SK-N-SH (cell line): ENCODE measurements at regions not wholly inside any gene's neighbourhood (a gene's known extent, or its start where the extent isn't known, plus 50 kb on each side); places are given as distances from the start of the nearest gene placed in this dataset.

ENCODE experiments used
- CTCF ChIP-seq: fragments of 200-600 bp; sonication (generic); IDR thresholded peaks from 2 replicates; pipeline ENCODE4 v1.6.1; 2017; ENCODE audit warnings: antibody characterized with exemption, mild to moderate bottlenecking, moderate library complexity
- EP300 ChIP-seq, 2 experiments: IDR thresholded peaks; 2 replicates each; pipeline versions ENCODE4 v1.4.0 to v1.6.1; 2012; ENCODE audit warnings: borderline replicate concordance in 1 of 2, low read depth in 1 of 2, low read length in 1 of 2
- MAX ChIP-seq: IDR thresholded peaks from 2 replicates; pipeline ENCODE4 v1.4.0; 2012; ENCODE audit warnings: low read depth
- POLR2AphosphoS5 ChIP-seq: IDR thresholded peaks from 2 replicates; pipeline ENCODE4 v1.6.1; 2012; ENCODE audit warnings: low read depth, low read length
- SIN3A ChIP-seq: IDR thresholded peaks from 2 replicates; pipeline ENCODE4 v1.6.1; 2012; ENCODE audit warnings: low read depth, mild to moderate bottlenecking, low read length, moderate library complexity, borderline replicate concordance
- TCF12 ChIP-seq: IDR thresholded peaks from 2 replicates; pipeline ENCODE4 v1.4.0; 2012
- TF ChIP-seq, protein P1 (sequence below): IDR thresholded peaks from 2 replicates; pipeline ENCODE4; 2012

DNA sequence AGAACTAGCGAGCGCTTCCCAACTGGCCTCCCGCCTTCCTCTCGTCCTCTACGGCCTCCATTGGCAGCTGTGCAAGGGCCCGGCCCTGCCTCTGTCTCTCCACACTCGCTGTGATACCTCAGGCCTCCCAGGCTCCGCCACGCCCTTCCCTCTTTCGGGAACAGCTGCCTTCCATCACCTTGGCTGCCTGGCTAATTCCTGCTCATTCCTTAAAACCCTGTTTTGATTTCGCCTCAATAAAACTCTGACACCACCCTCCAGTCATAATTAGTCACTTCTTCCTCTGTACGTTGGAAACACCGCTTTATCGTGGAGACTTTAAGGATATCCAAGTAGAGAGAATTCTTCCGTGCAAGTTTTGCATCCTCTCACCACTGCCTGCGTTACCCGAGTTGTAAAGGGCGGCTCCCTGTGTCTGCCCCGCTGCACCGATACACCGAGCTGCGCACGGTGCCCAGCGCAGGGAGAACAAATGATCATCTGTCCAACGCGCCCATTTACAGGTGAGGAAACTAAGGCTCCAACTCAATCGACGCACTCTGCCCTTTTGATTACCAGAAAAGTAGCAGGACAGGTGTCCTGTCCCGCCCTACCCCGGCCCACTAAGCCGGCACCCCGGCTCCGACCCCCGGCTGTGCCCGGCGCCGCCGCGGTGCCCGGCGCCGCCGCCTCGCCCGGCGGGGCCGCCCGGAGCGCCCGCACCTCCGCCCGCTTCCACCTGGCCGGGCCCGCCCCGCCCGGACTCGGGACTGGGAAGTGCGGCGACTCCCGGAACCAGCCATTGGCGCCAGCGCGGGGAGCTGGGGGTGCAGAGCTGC is 139.7 kb downstream of the SEC14L1 start:
- TF ChIP-seq POLR2AphosphoS5 = no peak
- no peak for TF ChIP-seq CTCF
- TF ChIP-seq MAX = no peak
- no peak for TF ChIP-seq TCF12
- no peak for TF ChIP-seq SIN3A
- TF ChIP-seq, protein P1, sequence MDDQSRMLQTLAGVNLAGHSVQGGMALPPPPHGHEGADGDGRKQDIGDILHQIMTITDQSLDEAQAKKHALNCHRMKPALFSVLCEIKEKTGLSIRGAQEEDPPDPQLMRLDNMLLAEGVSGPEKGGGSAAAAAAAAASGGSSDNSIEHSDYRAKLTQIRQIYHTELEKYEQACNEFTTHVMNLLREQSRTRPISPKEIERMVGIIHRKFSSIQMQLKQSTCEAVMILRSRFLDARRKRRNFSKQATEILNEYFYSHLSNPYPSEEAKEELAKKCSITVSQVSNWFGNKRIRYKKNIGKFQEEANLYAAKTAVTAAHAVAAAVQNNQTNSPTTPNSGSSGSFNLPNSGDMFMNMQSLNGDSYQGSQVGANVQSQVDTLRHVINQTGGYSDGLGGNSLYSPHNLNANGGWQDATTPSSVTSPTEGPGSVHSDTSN = no peak
- no peak for TF ChIP-seq EP300 (IDR thresholded peaks at IDR 0.05; ENCODE audit: borderline replicate concordance in 1 of 2, low read depth in 1 of 2, low read length in 1 of 2)
